ENCODE measurements at regions not wholly inside any gene's neighbourhood (a gene's known extent, or its start where the extent isn't known, plus 50 kb on each side); places are given as distances from the start of the nearest gene placed in this dataset.
"Not testable (repeated sequence)": the region's sequence is repeated elsewhere in the genome, so short reads cannot be mapped to it uniquely, and the experiment has no call there.

- H3K27me3 ChIP-seq = no peaks in the 10 kb centered on the region
- no peak for DNase-seq
- H3K9me3 ChIP-seq = no peaks in the 10 kb centered on the region
- H3K4me3 ChIP-seq (replicated peaks in 1 of 3) = no peak overlapping the region
- no peak overlapping the region for H3K27ac ChIP-seq
- intact Hi-C loops (cut with DNase I) = no loop called here
- H3K4me1 ChIP-seq = no peaks in the 10 kb centered on the region
- no peaks in the 10 kb centered on the region for H3K36me3 ChIP-seq
- TF ChIP-seq POLR2A (IDR thresholded peaks at IDR 0.05) (no peak), CTCF (IDR thresholded peaks at IDR 0.05) (no peak)
Measured at GRCh38 chr2:208783184-208783583, 376.6 kb downstream of the PTH2R start.

DNA sequence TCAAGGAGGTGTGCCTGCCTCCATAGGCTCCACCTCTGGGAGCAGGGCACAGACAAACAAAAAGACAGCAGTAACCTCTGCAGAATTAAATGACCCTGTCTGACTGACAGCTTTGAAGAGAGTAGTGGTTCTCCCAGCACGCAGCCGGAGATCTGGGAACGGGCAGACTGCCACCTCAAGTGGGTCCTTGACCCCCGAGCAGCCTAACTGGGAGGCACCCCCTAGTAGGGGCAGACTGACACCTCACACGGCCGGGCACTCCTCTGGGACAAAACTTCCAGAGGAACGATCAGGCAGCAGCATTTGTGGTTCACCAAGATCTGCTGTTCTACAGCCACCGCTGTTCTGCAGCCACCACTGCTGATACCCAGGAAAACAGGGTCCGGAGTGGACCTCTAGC, 378.2 kb downstream of the PTH2R start:
- H3K4me3 ChIP-seq (replicated peaks in 1 of 3); H3K4me1 ChIP-seq; intact Hi-C loops (cut with DNase I); DNase-seq; H3K9me3 ChIP-seq; H3K27ac ChIP-seq; H3K36me3 ChIP-seq; H3K27me3 ChIP-seq: not testable (repeated sequence)
- WGBS, 2 donors = 78 to 89% methylated on average over 9 of the region's 9 CpGs

DNA sequence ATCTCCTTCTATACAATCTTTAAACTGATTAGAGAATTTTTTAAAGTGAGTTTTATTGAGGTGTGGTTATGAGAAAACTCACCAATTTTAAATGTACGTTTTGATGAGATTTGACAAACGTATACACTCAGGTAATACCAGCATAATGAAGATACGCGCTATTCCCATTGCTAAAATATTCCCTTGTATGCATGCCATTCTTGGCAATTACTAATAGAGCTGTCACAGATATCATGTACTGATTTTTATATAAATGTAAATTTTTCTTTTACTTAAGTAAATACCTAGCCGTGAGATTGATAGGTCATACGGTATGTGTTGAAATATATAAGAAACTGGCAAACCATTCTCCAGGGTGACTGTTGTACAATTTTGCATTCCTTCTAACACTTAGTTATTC, 384.7 kb downstream of the PTH2R start:
- intact Hi-C loops (cut with DNase I) = no loop called here
- H3K36me3 ChIP-seq = no peaks in the 10 kb centered on the region
- 80 to 81% methylated on average over 6 of the region's 6 CpGs for WGBS, 2 donors
- no peak for DNase-seq
- no peak overlapping the region for H3K27ac ChIP-seq
- H3K4me3 ChIP-seq (replicated peaks in 1 of 3) = no peak overlapping the region
- no peaks in the 10 kb centered on the region for H3K9me3 ChIP-seq
- TF ChIP-seq CTCF (IDR thresholded peaks at IDR 0.05) = no peak
- no peak for TF ChIP-seq POLR2A (IDR thresholded peaks at IDR 0.05)
- H3K27me3 ChIP-seq = no peaks in the 10 kb centered on the region
- no peaks in the 10 kb centered on the region for H3K4me1 ChIP-seq

- no peaks in the 10 kb centered on the region for H3K36me3 ChIP-seq
- intact Hi-C loops (cut with DNase I) = no loop called here
- H3K27ac ChIP-seq = no peak overlapping the region
- no peaks in the 10 kb centered on the region for H3K27me3 ChIP-seq
- H3K4me3 ChIP-seq (replicated peaks in 1 of 3) = no peak overlapping the region
- 87% methylated on average over 8 of the region's 8 CpGs for WGBS, 2 donors
- no peak for DNase-seq
- H3K4me1 ChIP-seq = no peaks in the 10 kb centered on the region
- H3K9me3 ChIP-seq = no peaks in the 10 kb centered on the region
- TF ChIP-seq CTCF (IDR thresholded peaks at IDR 0.05) = no peak
- TF ChIP-seq POLR2A (IDR thresholded peaks at IDR 0.05) = no peak
Measured at GRCh38 chr2:208792766-208793165, 386.2 kb downstream of the PTH2R start.

DNA sequence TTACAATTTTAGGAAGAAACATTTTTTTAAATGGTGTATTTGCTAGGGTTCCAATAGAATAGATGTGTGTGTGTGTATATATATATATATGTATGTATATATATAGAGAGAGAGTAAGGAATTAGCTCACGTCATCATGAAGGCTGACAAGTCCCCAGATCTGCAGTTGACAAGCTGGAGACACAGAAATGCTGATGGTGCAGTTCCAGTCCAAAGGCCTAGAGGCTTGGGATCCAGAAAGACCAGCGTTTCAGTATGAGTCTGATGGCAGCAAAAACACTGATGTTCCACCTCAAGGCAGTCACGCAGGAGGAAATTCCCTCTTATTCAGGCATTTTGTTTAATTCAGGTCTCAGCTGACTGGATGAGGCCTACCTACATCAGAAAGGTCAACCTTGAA, 386.8 kb downstream of the PTH2R start:
- intact Hi-C loops (cut with DNase I) = no loop called here
- no peak overlapping the region for H3K4me3 ChIP-seq (replicated peaks in 1 of 3)
- WGBS, 2 donors = 77 to 84% methylated on average over 3 of the region's 3 CpGs
- DNase-seq = no peak
- H3K27ac ChIP-seq = no peak overlapping the region
- no peaks in the 10 kb centered on the region for H3K36me3 ChIP-seq
- TF ChIP-seq POLR2A (IDR thresholded peaks at IDR 0.05) = no peak
- TF ChIP-seq CTCF (IDR thresholded peaks at IDR 0.05) = no peak
- no peaks in the 10 kb centered on the region for H3K4me1 ChIP-seq
- no peaks in the 10 kb centered on the region for H3K27me3 ChIP-seq
- H3K9me3 ChIP-seq = no peaks in the 10 kb centered on the region

DNA sequence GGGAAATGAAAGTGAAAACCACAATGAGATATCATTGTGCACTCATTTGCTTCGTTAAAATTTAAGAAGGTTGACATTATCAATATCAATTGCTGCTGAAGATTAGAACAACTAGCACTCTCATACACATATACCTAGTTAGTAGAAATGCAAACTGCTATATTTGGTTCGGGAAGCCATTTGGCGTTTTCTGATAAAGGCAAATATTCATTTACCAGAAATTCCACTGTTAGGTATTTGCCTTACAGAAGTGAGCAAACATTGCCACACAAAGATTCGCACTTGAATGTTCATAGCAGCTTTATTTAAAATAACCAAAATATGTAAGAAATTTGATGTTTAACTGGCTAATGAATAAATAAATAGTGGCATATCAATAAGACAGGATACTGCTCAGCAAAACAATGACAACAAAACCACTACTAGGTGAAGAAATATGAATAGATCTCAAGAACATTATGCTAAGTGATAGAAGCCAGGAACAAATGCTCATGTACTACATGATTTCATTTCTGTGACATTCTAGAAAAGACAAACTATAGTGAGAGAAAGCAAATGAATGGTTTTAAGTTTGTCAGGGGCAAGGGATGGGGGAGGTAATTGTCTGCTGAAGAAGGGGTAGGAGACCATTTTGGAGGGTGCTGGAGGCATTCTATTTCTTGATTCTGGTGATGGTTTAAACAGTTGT, 387.8 kb downstream of the PTH2R start:
- TF ChIP-seq CTCF (IDR thresholded peaks at IDR 0.05) (no peak), POLR2A (IDR thresholded peaks at IDR 0.05) (no peak)

More for the DNA sequence above, 387.8 kb downstream of the PTH2R start:
- Histone ChIP-seq H3K27me3 (no peaks in the 10 kb centered on the region), H3K36me3 (no peaks in the 10 kb centered on the region), H3K27ac (no peak overlapping the region), H3K4me1 (no peaks in the 10 kb centered on the region), H3K4me3 (replicated peaks in 1 of 3) (no peak overlapping the region), H3K9me3 (no peaks in the 10 kb centered on the region)
- no peak for DNase-seq
- intact Hi-C loops (cut with DNase I) = no loop called here
- 87 to 90% methylated on average over 4 of the region's 4 CpGs for WGBS, 2 donors
